Liver (tissue), 8 donors: ENCODE measurements at regions not wholly inside any gene's neighbourhood (a gene's known extent, or its start where the extent isn't known, plus 50 kb on each side); places are given as distances from the start of the nearest gene placed in this dataset.

Experiments used
- DNase-seq: peaks from one replicate; pipeline ENCODE4 v3.0.0-alpha.2; 2017; ENCODE audit warnings: low spot score
- H3K27ac ChIP-seq, 2 donors: one replicate each; pipeline ENCODE4 v1.7.0; 2013; ENCODE audit warnings: inconsistent platforms in 2 of 2, low read length in 2 of 2, control low read depth in 1 of 2, low read depth in 1 of 2, mild to moderate bottlenecking in 1 of 2
- H3K27me3 ChIP-seq, 4 donors: one replicate each; pipeline versions ENCODE4 v1.6.1 to v1.7.0; 2013; ENCODE audit warnings: low read length in 3 of 4, inconsistent platforms in 1 of 4, mild to moderate bottlenecking in 1 of 4, moderate library complexity in 1 of 4; ENCODE audit not compliant: control insufficient read depth in 4 of 4, insufficient read depth in 4 of 4
- H3K36me3 ChIP-seq, 4 donors: one replicate each; pipeline versions ENCODE4 v1.6.1 to v1.7.0; 2013; ENCODE audit warnings: low read length in 3 of 4, mild to moderate bottlenecking in 3 of 4, low read depth in 1 of 4, moderate library complexity in 1 of 4; ENCODE audit not compliant: control insufficient read depth in 4 of 4, insufficient read depth in 3 of 4
- H3K4me1 ChIP-seq, 4 donors: one replicate each; pipeline versions ENCODE4 v1.6.1 to v1.7.0; 2013; ENCODE audit warnings: low read length in 3 of 4, mild to moderate bottlenecking in 3 of 4, moderate library complexity in 1 of 4; ENCODE audit not compliant: control insufficient read depth in 4 of 4, insufficient read depth in 4 of 4
- H3K4me3 ChIP-seq, 3 donors: one replicate each; pipeline versions ENCODE4 v1.6.1 to v1.7.0; 2013; ENCODE audit warnings: low read length in 3 of 3, control low read depth in 1 of 3, low read depth in 1 of 3, mild to moderate bottlenecking in 1 of 3
- H3K9ac ChIP-seq, 2 donors: one replicate each; pipeline ENCODE4 v1.7.0; 2013; ENCODE audit warnings: low read length in 2 of 2, mild to moderate bottlenecking in 2 of 2, moderate library complexity in 2 of 2, control low read depth in 1 of 2, low read depth in 1 of 2
- H3K9me3 ChIP-seq, 4 donors: one replicate each; pipeline versions ENCODE4 v1.6.1 to v1.7.0; 2013; ENCODE audit warnings: low read length in 3 of 4; ENCODE audit not compliant: control insufficient read depth in 4 of 4
- EGR1 ChIP-seq, 2 donors: IDR thresholded peaks; 2 replicates each; pipeline ENCODE4 v1.6.1; 2016 to 2018; ENCODE audit warnings: antibody characterized with exemption in 2 of 2, low read depth in 2 of 2
- FOXA1 ChIP-seq: IDR thresholded peaks from 2 replicates; pipeline ENCODE4 v1.6.1; 2016; ENCODE audit warnings: antibody characterized with exemption
- FOXA2 ChIP-seq: IDR thresholded peaks from 2 replicates; pipeline ENCODE4 v1.6.1; 2016; ENCODE audit warnings: antibody characterized with exemption
- GABPA ChIP-seq, 2 donors: IDR thresholded peaks in 1 of 2; conservative IDR thresholded peaks in 1 of 2; 2 replicates each; pipeline ENCODE4 v1.6.1; 2016; ENCODE audit warnings: antibody characterized with exemption in 2 of 2, mild to moderate bottlenecking in 1 of 2, moderate library complexity in 1 of 2
- HNF4A ChIP-seq, 2 donors: conservative IDR thresholded peaks; 2 replicates each; pipeline ENCODE4 v1.6.1; 2016; ENCODE audit warnings: antibody characterized with exemption in 2 of 2, mild to moderate bottlenecking in 2 of 2
- HNF4G ChIP-seq: IDR thresholded peaks from 2 replicates; pipeline ENCODE4 v1.6.1; 2016; ENCODE audit warnings: antibody characterized with exemption
- NR2F2 ChIP-seq: IDR thresholded peaks from 2 replicates; pipeline ENCODE4 v1.6.1; 2016; ENCODE audit warnings: antibody characterized with exemption
- RXRA ChIP-seq, 2 donors: IDR thresholded peaks; 2 replicates each; pipeline ENCODE4 v1.6.1; 2017 to 2018; ENCODE audit warnings: antibody characterized with exemption in 2 of 2, mild to moderate bottlenecking in 1 of 2
- SP1 ChIP-seq: IDR thresholded peaks from 2 replicates; pipeline ENCODE4 v1.6.1; 2018; ENCODE audit warnings: antibody characterized with exemption, mild to moderate bottlenecking
- TAF1 ChIP-seq: conservative IDR thresholded peaks from 2 replicates; pipeline ENCODE4 v1.6.1; 2016; ENCODE audit warnings: antibody characterized with exemption, mild to moderate bottlenecking
- YY1 ChIP-seq: IDR thresholded peaks from 2 replicates; pipeline ENCODE4 v1.6.1; 2016; ENCODE audit warnings: antibody characterized with exemption, mild to moderate bottlenecking
- WGBS: extraction: QIAGEN DNeasy Blood & Tissue Kit; methylation state at CpG from one replicate; pipeline ENCODE4 v1.1.7; 2013; 5-methylcytosine and 5-hydroxymethylcytosine counted together
- TF ChIP-seq, protein P1 (sequence below): IDR thresholded peaks from 2 replicates; pipeline ENCODE4 v1.6.1; 2016; ENCODE audit warnings: antibody characterized with exemption
- TF ChIP-seq, protein P2 (sequence below): IDR thresholded peaks from 2 replicates; pipeline ENCODE4 v1.6.1; 2016; ENCODE audit warnings: antibody characterized with exemption
- TF ChIP-seq, protein P3 (sequence below): IDR thresholded peaks from 2 replicates; pipeline ENCODE4 v1.6.1; 2016; ENCODE audit warnings: antibody characterized with exemption, mild to moderate bottlenecking
- TF ChIP-seq, protein P4 (sequence below): IDR thresholded peaks from 2 replicates; pipeline ENCODE4 v1.6.1; 2016; ENCODE audit warnings: antibody characterized with exemption
- TF ChIP-seq, protein P5 (sequence below): fragments of 150-350 bp; IDR thresholded peaks from 2 replicates; pipeline ENCODE4 v1.5.1; 2017; ENCODE audit warnings: improper control_type of control experiment, low read depth, low read length; ENCODE audit not compliant: missing input control
- donor health status: healthy.
- donor health status: healthy.
- donor health status: healthy.
- donor health status: healthy.
- donor health status: healthy.

DNA sequence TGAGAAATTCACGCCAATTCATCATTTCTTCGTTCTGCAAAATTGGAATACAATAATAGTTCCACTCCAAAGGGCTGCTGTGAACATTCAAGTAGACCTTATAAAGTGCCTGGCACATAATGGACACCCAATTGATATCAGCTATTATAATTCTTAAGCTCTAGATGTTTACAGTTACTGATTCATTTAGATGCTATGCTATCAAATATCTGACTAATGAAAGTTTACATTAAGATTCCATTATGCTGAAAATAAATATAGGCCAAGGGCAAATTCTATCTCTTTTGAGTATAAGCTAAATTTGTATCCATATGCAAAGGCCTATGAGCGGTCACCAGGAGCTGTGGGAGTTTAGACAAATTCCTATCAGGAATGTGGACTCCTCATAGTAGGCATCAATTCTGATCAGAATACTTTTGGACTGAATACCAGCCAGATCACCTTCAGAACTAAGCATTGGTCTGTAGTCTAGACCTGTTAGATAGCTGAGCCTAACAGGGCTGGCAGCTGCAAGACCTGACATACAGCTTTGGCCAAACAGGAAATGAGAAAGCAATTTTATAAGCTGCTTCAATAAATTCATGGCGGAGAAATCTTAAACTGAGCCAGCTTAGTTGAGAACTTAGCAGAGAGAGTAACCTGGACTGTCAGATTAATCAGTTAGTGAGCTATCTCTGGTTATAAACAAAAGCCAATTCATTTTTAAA is 384.3 kb upstream of the ACTRT1 start (continued):
- no peak for TF ChIP-seq HNF4A (conservative IDR thresholded peaks at IDR 0.05)

DNA sequence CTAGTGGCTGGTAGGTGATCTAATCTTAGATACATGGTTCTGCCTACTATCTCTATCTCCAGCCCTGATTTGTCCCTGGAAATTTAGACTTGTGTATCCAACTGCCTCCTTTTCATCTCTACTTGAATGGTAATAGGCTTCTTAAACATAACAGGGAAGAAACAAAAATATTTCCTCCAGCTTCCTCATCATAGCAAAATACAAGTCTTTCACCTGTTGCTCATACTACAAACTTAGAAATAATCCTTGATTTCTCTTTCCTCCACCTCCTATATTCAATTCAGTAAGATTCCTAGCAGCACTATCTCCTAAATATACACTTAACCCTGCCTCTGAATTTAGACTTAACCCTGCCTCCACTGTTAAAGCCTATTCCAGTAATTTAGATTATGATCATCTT is 373.3 kb upstream of the ACTRT1 start:
- no peaks in the 10 kb centered on the region for H3K4me1 ChIP-seq
- no peak overlapping the region for H3K4me3 ChIP-seq
- DNase-seq: no peak
- H3K9ac ChIP-seq: no peak overlapping the region
- H3K27ac ChIP-seq: no peak overlapping the region
- H3K9me3 ChIP-seq: no peaks in the 10 kb centered on the region
- H3K27me3 ChIP-seq: peaks cover 0 to 2% (median 0%) of the 10 kb centered on the region in 4 donors
- TF ChIP-seq GABPA (IDR thresholded peaks at IDR 0.05 in 1 of 2, conservative IDR thresholded peaks at IDR 0.05 in 1 of 2) (no peak), EGR1 (IDR thresholded peaks at IDR 0.05; ENCODE audit: low read depth in 2 of 2) (no peak), YY1 (no peak), NR2F2 (no peak), HNF4G (no peak), FOXA1 (no peak), RXRA (IDR thresholded peaks at IDR 0.05) (no peak), TAF1 (no peak)
- TF ChIP-seq, protein P1, sequence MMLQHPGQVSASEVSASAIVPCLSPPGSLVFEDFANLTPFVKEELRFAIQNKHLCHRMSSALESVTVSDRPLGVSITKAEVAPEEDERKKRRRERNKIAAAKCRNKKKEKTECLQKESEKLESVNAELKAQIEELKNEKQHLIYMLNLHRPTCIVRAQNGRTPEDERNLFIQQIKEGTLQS: no peak
- TF ChIP-seq, protein P2, sequence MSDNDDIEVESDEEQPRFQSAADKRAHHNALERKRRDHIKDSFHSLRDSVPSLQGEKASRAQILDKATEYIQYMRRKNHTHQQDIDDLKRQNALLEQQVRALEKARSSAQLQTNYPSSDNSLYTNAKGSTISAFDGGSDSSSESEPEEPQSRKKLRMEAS: no peak
- TF ChIP-seq, protein P3, sequence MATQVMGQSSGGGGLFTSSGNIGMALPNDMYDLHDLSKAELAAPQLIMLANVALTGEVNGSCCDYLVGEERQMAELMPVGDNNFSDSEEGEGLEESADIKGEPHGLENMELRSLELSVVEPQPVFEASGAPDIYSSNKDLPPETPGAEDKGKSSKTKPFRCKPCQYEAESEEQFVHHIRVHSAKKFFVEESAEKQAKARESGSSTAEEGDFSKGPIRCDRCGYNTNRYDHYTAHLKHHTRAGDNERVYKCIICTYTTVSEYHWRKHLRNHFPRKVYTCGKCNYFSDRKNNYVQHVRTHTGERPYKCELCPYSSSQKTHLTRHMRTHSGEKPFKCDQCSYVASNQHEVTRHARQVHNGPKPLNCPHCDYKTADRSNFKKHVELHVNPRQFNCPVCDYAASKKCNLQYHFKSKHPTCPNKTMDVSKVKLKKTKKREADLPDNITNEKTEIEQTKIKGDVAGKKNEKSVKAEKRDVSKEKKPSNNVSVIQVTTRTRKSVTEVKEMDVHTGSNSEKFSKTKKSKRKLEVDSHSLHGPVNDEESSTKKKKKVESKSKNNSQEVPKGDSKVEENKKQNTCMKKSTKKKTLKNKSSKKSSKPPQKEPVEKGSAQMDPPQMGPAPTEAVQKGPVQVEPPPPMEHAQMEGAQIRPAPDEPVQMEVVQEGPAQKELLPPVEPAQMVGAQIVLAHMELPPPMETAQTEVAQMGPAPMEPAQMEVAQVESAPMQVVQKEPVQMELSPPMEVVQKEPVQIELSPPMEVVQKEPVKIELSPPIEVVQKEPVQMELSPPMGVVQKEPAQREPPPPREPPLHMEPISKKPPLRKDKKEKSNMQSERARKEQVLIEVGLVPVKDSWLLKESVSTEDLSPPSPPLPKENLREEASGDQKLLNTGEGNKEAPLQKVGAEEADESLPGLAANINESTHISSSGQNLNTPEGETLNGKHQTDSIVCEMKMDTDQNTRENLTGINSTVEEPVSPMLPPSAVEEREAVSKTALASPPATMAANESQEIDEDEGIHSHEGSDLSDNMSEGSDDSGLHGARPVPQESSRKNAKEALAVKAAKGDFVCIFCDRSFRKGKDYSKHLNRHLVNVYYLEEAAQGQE: no peak
- TF ChIP-seq, protein P4, sequence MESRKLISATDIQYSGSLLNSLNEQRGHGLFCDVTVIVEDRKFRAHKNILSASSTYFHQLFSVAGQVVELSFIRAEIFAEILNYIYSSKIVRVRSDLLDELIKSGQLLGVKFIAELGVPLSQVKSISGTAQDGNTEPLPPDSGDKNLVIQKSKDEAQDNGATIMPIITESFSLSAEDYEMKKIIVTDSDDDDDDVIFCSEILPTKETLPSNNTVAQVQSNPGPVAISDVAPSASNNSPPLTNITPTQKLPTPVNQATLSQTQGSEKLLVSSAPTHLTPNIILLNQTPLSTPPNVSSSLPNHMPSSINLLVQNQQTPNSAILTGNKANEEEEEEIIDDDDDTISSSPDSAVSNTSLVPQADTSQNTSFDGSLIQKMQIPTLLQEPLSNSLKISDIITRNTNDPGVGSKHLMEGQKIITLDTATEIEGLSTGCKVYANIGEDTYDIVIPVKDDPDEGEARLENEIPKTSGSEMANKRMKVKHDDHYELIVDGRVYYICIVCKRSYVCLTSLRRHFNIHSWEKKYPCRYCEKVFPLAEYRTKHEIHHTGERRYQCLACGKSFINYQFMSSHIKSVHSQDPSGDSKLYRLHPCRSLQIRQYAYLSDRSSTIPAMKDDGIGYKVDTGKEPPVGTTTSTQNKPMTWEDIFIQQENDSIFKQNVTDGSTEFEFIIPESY: no peak
- H3K36me3 ChIP-seq: no peaks in the 10 kb centered on the region

DNA sequence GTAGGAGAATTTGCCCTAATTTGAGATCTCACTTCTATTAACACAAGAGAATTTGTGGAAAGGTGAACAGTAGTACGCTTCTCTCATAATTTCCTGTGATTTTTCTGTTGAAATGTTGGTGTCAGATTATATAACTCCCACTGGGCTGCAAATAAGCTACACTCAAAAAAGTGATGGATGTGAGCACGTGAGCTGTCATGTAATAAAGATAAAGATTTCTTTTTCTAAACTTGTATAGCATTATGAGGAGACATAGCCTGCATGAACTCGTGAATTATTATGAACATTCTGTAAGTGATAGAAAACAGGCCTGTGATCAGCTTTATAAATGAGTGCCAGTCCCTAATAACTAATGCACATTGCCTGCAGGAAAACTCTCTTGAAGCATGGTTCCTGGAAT is 356.6 kb upstream of the ACTRT1 start:
- no peak for DNase-seq
- H3K27me3 ChIP-seq: peaks cover 0 to 7% (median 0%) of the 10 kb centered on the region in 4 donors
- H3K4me3 ChIP-seq: no peak overlapping the region
- no peaks in the 10 kb centered on the region for H3K36me3 ChIP-seq
- no peak overlapping the region for H3K9ac ChIP-seq
- H3K9me3 ChIP-seq: no peaks in the 10 kb centered on the region
- WGBS: 79% methylated on average over 3 of the region's 3 CpGs
- H3K4me1 ChIP-seq: no peaks in the 10 kb centered on the region
- H3K27ac ChIP-seq: no peak overlapping the region
- TF ChIP-seq GABPA (IDR thresholded peaks at IDR 0.05 in 1 of 2, conservative IDR thresholded peaks at IDR 0.05 in 1 of 2) (no peak), RXRA (IDR thresholded peaks at IDR 0.05) (no peak), SP1 (no peak), FOXA1 (no peak), FOXA2 (no peak)
- TF ChIP-seq, protein P5, sequence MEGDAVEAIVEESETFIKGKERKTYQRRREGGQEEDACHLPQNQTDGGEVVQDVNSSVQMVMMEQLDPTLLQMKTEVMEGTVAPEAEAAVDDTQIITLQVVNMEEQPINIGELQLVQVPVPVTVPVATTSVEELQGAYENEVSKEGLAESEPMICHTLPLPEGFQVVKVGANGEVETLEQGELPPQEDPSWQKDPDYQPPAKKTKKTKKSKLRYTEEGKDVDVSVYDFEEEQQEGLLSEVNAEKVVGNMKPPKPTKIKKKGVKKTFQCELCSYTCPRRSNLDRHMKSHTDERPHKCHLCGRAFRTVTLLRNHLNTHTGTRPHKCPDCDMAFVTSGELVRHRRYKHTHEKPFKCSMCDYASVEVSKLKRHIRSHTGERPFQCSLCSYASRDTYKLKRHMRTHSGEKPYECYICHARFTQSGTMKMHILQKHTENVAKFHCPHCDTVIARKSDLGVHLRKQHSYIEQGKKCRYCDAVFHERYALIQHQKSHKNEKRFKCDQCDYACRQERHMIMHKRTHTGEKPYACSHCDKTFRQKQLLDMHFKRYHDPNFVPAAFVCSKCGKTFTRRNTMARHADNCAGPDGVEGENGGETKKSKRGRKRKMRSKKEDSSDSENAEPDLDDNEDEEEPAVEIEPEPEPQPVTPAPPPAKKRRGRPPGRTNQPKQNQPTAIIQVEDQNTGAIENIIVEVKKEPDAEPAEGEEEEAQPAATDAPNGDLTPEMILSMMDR: no peak
- TF ChIP-seq, protein P4: no peak
- TF ChIP-seq, protein P2: no peak
